Gastroesophageal sphincter (tissue), 4 donors: ENCODE measurements at regions not wholly inside any gene's neighbourhood (a gene's known extent, or its start where the extent isn't known, plus 50 kb on each side); places are given as distances from the start of the nearest gene placed in this dataset.

ENCODE experiments used
- ATAC-seq: fragments of 150-250 bp; one replicate; pipeline ENCODE4 v1.9.1; 2016; ENCODE audit warnings: mild to moderate bottlenecking, moderate library complexity
- H3K27ac ChIP-seq, 4 donors: fragments of 200-600 bp; sonication (generic) in 3 of 4; 1 replicate in 3 of 4; 2 replicates in 1 of 4; pipeline ENCODE4 v1.5.1; 2016 to 2019
- H3K27me3 ChIP-seq: fragments of 200-600 bp; sonication (generic); one replicate; pipeline ENCODE4 v1.5.1; 2019
- H3K36me3 ChIP-seq, 2 donors: fragments of 200-600 bp; sonication (generic); one replicate each; pipeline ENCODE4 v1.5.1; 2019; ENCODE audit warnings: control low read depth in 1 of 2
- H3K4me1 ChIP-seq, 3 donors: fragments of 200-600 bp; sonication (generic); 1 replicate in 2 of 3; 2 replicates in 1 of 3; pipeline ENCODE4 v1.5.1; 2016 to 2019; ENCODE audit warnings: control low read depth in 2 of 3
- H3K4me3 ChIP-seq, 2 donors: fragments of 200-600 bp; sonication (generic); one replicate each; pipeline ENCODE4 v1.5.1; 2019; ENCODE audit warnings: mild to moderate bottlenecking in 1 of 2, moderate library complexity in 1 of 2
- H3K9me3 ChIP-seq, 3 donors: fragments of 200-600 bp; sonication (generic); one replicate each; pipeline ENCODE4 v1.5.1; 2017 to 2019; ENCODE audit warnings: control low read depth in 2 of 3
- CTCF ChIP-seq, 4 experiments: fragments of 200-600 bp in 2 of 4; fragments of 450-650 bp in 2 of 4; sonication (generic) in 1 of 4; IDR thresholded peaks; one replicate each; pipeline ENCODE4 v1.5.1; 2017 to 2019; ENCODE audit warnings: antibody characterized with exemption in 4 of 4, mild to moderate bottlenecking in 2 of 4, moderate library complexity in 2 of 4
- EP300 ChIP-seq: sonication (generic); formaldehyde crosslinking; IDR thresholded peaks from one replicate; pipeline ENCODE4 v1.6.1; 2017; ENCODE audit warnings: antibody characterized with exemption, mild to moderate bottlenecking
- POLR2A ChIP-seq, 2 donors: fragments of 450-650 bp; IDR thresholded peaks; one replicate each; pipeline ENCODE4 v1.6.1; 2017; ENCODE audit warnings: antibody characterized with exemption in 2 of 2, mild to moderate bottlenecking in 2 of 2, moderate library complexity in 1 of 2
- POLR2AphosphoS5 ChIP-seq: sonication (generic); formaldehyde crosslinking; IDR thresholded peaks from one replicate; pipeline ENCODE4 v1.6.1; 2017; ENCODE audit warnings: antibody characterized with exemption
- WGBS, 2 donors: methylation state at CpG; one replicate each; pipeline ENCODE4 v1.1.5; 2018; ENCODE audit warnings: low coverage in 1 of 2; 5-methylcytosine and 5-hydroxymethylcytosine counted together

GRCh38 chr12:59149995-59150642 is 229.8 kb upstream of the LRIG3 start:
- Histone ChIP-seq H3K9me3 (no peaks in the 10 kb centered on the region), H3K27ac (no peak overlapping the region)

GRCh38 chr12:59147791-59148190 is 227.5 kb upstream of the LRIG3 start:
- Histone ChIP-seq H3K27me3 (no peaks in the 10 kb centered on the region), H3K27ac (no peak overlapping the region), H3K9me3 (no peaks in the 10 kb centered on the region), H3K36me3 (no peaks in the 10 kb centered on the region), H3K4me3 (no peak overlapping the region), H3K4me1 (peaks cover 0 to 5% (median 0%) of the 10 kb centered on the region in 3 donors)
- 74 to 88% methylated on average over 1 of the region's 1 CpG for WGBS, 2 donors
- no peak for TF ChIP-seq EP300
- no peak for TF ChIP-seq CTCF (IDR thresholded peaks at IDR 0.05)
- TF ChIP-seq POLR2A (IDR thresholded peaks at IDR 0.05), result no peak
- no peak for TF ChIP-seq POLR2AphosphoS5
- no peak for ATAC-seq

More at GRCh38 chr12:59149995-59150642, 229.8 kb upstream of the LRIG3 start:
- no peaks in the 10 kb centered on the region for H3K27me3 ChIP-seq
- no peaks in the 10 kb centered on the region for H3K4me1 ChIP-seq
- H3K36me3 ChIP-seq, result no peaks in the 10 kb centered on the region
- no peak for TF ChIP-seq EP300
- no peak for TF ChIP-seq POLR2AphosphoS5
- TF ChIP-seq POLR2A (IDR thresholded peaks at IDR 0.05), result no peak
- peak; percentile 87 to 99 (median 96) for TF ChIP-seq CTCF (IDR thresholded peaks at IDR 0.05)
- no peak overlapping the region for H3K4me3 ChIP-seq
- 43 to 50% methylated on average over 2 of the region's 2 CpGs for WGBS, 2 donors
- ATAC-seq, result peak; percentile 63

GRCh38 chr12:59142183-59142790 is 222.0 kb upstream of the LRIG3 start:
- Histone ChIP-seq H3K4me3 (no peak overlapping the region), H3K27me3 (no peaks in the 10 kb centered on the region), H3K9me3 (no peaks in the 10 kb centered on the region), H3K4me1 (peaks cover 0 to 10% (median 0%) of the 10 kb centered on the region in 3 donors), H3K36me3 (no peaks in the 10 kb centered on the region), H3K27ac (no peak overlapping the region)
- TF ChIP-seq POLR2AphosphoS5 (no peak), POLR2A (IDR thresholded peaks at IDR 0.05) (no peak), CTCF (IDR thresholded peaks at IDR 0.05) (no peak), EP300 (no peak)
- WGBS, 2 donors, result 52 to 77% methylated on average over 3 to 4 of the region's 4 CpGs
- no peak for ATAC-seq

GRCh38 chr12:59134750-59135149 is 214.4 kb upstream of the LRIG3 start:
- Histone ChIP-seq H3K27ac (no peak overlapping the region), H3K4me1 (peaks cover 0 to 4% (median 0%) of the 10 kb centered on the region in 3 donors), H3K9me3 (no peaks in the 10 kb centered on the region), H3K36me3 (no peaks in the 10 kb centered on the region), H3K27me3 (no peaks in the 10 kb centered on the region), H3K4me3 (no peak overlapping the region)
- TF ChIP-seq EP300 (no peak), CTCF (IDR thresholded peaks at IDR 0.05) (no peak), POLR2AphosphoS5 (no peak), POLR2A (IDR thresholded peaks at IDR 0.05) (no peak)
- ATAC-seq, result no peak
- 18 to 40% methylated on average over 1 to 2 of the region's 2 CpGs for WGBS, 2 donors

GRCh38 chr12:59131462-59131861 is 211.2 kb upstream of the LRIG3 start:
- no peak for ATAC-seq
- H3K27me3 ChIP-seq, result no peaks in the 10 kb centered on the region

More at GRCh38 chr12:59131462-59131861, 211.2 kb upstream of the LRIG3 start:
- Histone ChIP-seq H3K27ac (no peak overlapping the region), H3K36me3 (no peaks in the 10 kb centered on the region), H3K4me1 (peaks cover 0 to 4% (median 0%) of the 10 kb centered on the region in 3 donors), H3K4me3 (no peak overlapping the region), H3K9me3 (no peaks in the 10 kb centered on the region)
- TF ChIP-seq POLR2A (IDR thresholded peaks at IDR 0.05) (no peak), EP300 (no peak)
- 25 to 55% methylated on average over 3 of the region's 3 CpGs for WGBS, 2 donors
